Fibroblast of upper back skin (primary cell): ENCODE measurements at regions not wholly inside any gene's neighbourhood (a gene's known extent, or its start where the extent isn't known, plus 50 kb on each side); places are given as distances from the start of the nearest gene placed in this dataset.

ENCODE experiments used
- DNase-seq: peaks from one replicate; pipeline ENCODE4 v3.0.0-alpha.2; 2013

- no peak for DNase-seq
These were observed 152.3 kb downstream of the PAX3 start for GRCh38 chr2:222146488-222146887.

GRCh38 chr2:222142027-222142426 lies 156.8 kb downstream of the PAX3 start:
- DNase-seq = peak; percentile 72

DNA sequence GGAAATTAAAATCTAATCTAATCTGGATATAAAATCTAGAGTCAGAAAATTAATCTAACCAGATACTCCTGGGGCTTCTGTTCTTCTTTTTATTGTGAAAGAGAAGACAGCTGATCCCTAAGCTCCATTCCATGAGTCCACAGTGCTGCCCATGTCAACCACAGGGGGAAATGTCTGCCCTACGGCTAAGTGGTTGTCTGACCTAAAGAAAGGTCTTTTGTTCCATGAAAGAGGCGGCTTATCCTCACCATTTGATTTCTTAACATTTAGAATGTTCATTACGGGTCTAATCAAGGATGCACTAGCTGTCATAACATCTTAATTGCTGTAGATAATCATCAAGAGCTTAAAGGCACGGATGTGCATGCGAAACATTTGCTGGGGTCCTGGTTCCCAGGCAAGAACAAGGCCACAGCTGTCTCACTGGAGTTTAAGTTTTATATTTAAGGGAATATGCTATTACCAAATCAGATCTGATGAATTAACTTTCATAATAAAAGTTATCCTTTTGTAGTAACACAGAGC lies 162.6 kb downstream of the PAX3 start:
- DNase-seq = no peak

DNA sequence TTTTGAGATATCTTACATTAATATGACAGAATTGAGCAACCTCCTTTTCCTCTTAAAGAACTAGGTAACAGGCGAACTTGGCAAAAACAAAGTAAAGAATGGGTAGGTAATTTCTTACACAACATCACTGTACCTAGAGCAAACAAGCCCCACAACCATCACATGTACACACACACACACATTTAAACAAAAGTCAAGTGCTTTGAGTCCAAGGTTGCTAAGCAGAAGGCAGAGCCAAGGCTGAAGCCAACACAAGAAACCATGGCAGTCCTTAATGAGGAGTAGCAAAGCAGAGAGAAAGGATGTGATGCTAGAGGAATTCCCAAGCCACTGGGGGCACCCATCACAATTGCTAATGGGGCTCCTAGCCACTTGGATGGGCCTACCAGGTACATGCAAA lies 164.1 kb downstream of the PAX3 start:
- DNase-seq = no peak

- no peak for DNase-seq
These were observed 164.9 kb downstream of the PAX3 start for GRCh38 chr2:222133897-222134296.

- DNase-seq = no peak
These were observed 167.9 kb downstream of the PAX3 start for GRCh38 chr2:222130855-222131254.

DNA sequence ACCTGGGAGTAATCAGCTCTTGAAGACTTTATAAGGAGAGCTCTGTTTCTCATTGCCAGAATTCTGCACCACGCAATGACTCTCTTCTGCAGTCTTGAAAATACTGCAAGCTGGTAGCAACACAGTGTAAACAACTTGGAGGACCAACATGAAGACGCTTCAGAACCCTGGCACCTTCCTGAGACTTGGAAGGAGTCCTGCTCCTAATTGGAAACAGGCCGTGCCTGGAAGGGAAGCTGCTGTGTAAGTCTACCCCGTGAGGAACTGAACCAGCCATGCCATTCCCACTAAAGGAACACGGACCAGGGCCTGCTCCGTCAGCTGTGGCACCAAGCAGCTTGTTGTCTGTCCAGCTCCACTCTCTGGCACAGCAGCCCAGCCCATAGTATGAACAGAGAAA lies 171.1 kb downstream of the PAX3 start:
- no peak for DNase-seq

GRCh38 chr2:222120933-222121332 lies 177.9 kb downstream of the PAX3 start:
- DNase-seq = no peak

DNA sequence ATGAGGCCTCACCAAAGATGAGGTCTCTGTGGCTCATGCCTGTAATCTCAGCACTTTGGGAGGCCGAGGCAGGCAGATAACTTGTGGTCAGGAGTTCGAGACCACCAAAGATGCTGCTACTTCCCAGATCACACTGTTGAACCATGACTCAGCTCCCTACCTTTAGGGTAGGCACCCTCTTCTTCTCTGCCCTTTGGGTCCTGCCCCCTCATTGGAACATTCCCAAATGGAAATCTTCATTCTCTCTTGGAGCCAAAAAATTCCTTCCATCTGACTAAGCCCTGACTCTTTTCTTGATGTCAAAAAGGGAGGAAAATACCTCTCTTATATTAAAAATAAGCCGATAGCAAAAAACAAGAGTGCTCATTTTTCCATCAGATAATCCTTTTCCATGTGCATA lies 183.5 kb downstream of the PAX3 start:
- DNase-seq = peak; percentile 9

DNA sequence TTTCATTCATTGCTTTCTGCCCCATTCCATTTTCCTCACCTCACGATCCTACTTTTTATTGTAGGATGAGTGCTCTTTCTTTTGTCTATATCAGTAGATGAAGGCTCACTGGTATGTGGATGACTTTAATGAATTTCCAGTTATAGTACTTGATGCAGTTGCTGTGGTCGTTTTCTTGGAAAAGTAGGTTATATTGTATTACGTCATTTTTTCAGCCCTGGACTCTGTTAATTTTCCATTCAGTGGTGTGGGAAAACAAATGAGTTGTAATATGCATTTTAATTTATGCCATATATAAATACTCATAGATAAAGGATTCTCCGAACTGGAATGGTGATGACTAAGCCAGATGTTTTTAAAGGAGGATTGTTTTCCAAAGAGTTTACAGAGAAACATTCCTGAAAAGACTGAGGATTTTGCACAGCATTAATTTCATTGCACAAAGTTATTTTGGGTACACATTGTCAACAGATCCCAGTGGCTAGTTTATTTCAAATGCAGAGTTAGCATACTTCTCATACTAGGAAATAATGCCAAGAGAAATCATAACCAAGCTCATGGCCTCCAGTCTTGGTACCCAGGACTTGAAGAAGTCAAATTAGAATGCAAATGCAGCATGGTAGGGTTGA lies 189.7 kb downstream of the PAX3 start:
- DNase-seq = no peak

GRCh38 chr2:222108497-222108896 lies 190.3 kb downstream of the PAX3 start:
- no peak for DNase-seq

DNA sequence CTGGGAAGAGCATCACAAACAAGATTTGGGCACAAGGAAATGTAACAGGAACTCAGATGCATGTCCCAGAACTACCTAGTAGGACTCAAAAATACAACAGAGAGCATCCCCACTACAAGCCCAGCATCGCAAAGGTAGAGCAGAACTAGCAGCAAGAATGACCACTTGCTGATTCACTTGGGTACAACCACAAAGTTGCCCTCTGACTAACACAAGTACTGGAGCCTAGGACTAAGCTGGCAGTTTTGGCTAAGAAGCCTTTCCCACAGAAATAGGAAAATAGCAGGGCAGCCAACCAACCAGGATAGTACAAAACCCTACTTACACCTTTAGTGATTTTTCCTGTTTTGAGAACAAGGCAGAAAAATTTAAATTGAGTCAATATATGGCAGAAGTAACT lies 193.8 kb downstream of the PAX3 start:
- DNase-seq = no peak

DNA sequence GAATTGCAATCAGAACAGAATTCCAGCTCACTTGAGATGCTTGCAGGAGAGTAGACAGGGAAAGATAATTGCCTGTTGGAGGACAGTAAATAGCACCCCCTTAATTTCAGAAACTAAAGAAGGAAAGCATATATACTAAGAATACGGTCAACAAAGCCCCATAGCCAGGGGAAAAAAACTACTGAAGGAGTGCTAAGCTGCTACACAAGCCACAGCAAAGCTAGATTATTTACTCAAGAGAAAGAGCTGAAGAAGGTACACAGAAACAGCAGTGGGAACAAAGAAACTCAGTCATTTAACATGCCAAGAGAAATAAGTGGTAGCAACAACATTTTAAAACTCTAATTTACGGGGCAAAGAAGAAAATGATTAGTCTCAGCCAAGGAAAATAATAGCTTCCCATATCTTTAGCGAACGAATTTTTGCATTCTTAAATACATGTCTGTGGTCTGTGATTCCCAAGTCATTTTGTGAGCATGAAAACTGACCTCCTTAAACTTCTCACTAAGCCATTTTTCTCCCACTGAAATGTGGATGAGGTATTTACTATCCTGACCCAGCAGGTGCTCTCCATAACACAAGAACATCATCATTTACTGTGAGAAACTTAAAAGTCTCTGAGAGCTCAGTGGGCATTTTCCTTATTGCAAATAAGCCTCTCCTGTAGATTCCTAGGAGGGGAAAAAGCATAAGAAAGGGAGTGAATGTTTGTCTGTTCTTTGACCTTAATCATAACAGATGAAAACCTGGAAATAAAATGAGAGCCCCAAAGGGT lies 196.0 kb downstream of the PAX3 start:
- DNase-seq = no peak

DNA sequence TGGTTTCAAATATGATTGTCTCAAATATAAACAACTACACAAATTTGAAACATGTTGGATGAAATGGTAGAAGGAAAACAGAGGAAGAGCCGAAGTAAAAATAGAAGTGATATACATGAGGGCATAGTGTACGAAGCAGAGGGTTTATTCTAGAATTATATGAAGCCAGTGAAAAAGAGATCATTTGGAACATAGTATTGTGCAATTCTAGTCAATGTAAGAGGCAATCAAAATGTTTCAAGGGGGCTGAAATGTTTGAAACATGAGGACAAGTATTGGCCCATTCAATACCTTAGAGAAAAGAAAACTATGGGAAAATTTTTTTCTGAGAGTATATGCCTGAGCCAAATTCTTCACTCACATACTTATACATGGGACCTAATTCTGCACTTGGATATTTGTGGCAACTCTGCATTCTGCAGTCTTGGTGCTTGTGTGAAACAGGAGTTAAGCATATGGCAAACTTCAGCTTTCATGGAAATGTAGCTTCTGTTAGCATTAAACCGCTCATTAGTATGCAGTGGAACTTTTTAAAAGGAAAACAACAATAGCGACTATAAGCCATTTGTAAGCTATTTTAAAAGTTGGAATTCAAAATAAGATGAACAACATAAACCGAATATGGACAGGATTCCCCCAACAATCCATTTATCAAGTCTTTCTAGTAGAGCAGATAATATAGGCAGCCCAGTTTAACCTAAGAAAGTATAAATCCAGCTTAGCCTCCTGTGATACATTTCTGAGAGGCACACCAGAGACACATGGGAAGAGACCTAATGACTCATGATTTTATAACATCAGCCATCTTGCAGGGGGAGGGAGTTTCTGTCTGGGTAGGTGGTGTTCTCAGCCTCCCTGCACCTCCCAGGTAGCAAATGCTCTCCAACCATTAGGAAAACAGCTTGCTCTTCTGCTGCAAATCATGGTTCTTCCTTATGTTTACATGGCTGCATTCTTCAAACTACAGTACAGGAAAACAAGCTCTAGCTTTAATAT lies 197.8 kb downstream of the PAX3 start:
- DNase-seq = no peak

- DNase-seq = no peak
These were observed 210.2 kb downstream of the PAX3 start for GRCh38 chr2:222088561-222088960.

- no peak for DNase-seq
These were observed 210.8 kb downstream of the PAX3 start for GRCh38 chr2:222087998-222088397.

- DNase-seq = no peak
These were observed 216.6 kb downstream of the PAX3 start for GRCh38 chr2:222082201-222082600.

GRCh38 chr2:222080141-222080540 lies 218.7 kb downstream of the PAX3 start:
- DNase-seq = no peak

DNA sequence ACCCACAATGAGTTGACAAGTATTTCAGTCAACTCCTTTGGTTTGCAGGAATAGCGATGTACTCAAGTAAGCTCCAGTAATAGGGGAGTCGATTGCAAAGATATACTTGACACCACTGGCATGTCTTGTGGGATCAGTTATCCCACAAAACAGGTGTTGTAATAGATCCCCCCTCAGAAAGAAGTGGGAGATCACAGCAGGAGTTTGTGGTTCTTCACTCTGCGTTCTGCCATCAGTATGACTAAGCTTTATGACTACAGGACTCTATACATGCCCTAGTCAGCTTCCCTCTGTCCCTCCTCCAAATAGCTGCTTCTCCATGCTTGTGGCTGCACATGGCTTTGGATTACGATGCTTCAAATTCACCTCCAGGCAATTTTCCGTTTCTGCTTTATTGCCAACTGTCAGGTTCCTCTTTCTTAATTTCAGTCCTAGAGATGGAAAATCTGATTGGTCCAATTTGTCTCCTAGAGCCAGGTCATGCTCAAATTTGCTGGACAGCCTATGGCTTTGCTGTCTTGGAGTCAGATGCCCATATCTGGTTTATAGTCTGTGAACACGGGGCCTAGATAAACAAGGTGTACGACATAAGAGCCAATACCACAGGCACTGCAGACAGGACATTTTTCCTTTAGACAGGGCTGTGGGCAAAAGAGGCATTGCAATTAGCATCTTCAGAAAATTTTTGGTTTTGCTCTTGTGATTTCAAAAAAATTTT lies 221.7 kb downstream of the PAX3 start:
- DNase-seq = no peak

- no peak for DNase-seq
These were observed 224.1 kb downstream of the PAX3 start for GRCh38 chr2:222074674-222075073.

- no peak for DNase-seq
These were observed 226.9 kb downstream of the PAX3 start for GRCh38 chr2:222071911-222072310.

DNA sequence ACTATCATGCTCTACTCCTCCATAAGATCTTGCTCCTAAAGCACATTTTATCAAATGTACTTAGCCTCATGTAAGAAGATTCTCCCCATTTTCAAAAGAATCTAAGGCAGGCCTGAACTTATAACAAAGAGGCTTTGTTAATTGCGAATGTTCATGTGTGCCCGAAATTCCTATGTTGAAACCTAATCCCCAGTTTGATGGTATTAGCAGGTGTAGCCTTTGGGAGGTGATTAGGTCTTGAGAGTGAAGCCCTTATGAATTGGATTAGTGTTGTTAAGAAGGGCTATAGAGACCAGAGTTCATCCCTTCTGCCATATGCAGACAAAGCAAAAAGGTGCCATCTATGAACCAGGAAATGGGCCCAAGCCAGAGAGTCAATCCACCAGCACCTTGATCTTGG lies 234.5 kb downstream of the PAX3 start:
- no peak for DNase-seq
